Transverse colon (tissue), 4 donors: ENCODE measurements at regions not wholly inside any gene's neighbourhood (a gene's known extent, or its start where the extent isn't known, plus 50 kb on each side); places are given as distances from the start of the nearest gene placed in this dataset.

Source experiments
- DNase-seq: peaks from one replicate; pipeline ENCODE4 v3.0.0-alpha.2; 2019
- H3K27ac ChIP-seq, 4 donors: fragments of 200-600 bp; sonication (generic); 2 replicates each; pipeline ENCODE4 v1.5.1; 2016 to 2018; ENCODE audit warnings: inconsistent platforms in 4 of 4
- H3K27me3 ChIP-seq: fragments of 200-600 bp; sonication (generic); 2 replicates; pipeline ENCODE4 v1.5.1; 2017; ENCODE audit warnings: inconsistent platforms
- H3K36me3 ChIP-seq, 4 donors: fragments of 200-600 bp; sonication (generic); 2 replicates each; pipeline ENCODE4 v1.5.1; 2017 to 2019; ENCODE audit warnings: inconsistent platforms in 4 of 4
- H3K4me1 ChIP-seq, 4 donors: fragments of 200-600 bp; sonication (generic); 2 replicates each; pipeline ENCODE4 v1.5.1; 2017 to 2020; ENCODE audit warnings: inconsistent platforms in 4 of 4
- H3K4me3 ChIP-seq, 4 donors: fragments of 200-600 bp; sonication (generic); 1 replicate in 1 of 4; 2 replicates in 3 of 4; pipeline versions ENCODE4 v1.5.1 to v1.6.1; 2017 to 2019; ENCODE audit warnings: inconsistent platforms in 4 of 4
- H3K9me3 ChIP-seq, 2 donors: fragments of 200-600 bp; sonication (generic); 2 replicates each; pipeline ENCODE4 v1.5.1; 2017 to 2019; ENCODE audit warnings: inconsistent platforms in 2 of 2
- CTCF ChIP-seq, 5 experiments: fragments of 200-600 bp in 3 of 5; fragments of 450-650 bp in 2 of 5; sonication (generic) in 3 of 5; IDR thresholded peaks; 1 replicate in 2 of 5; 2 replicates in 3 of 5; pipeline ENCODE4 v1.5.1; 2016 to 2017; ENCODE audit warnings: antibody characterized with exemption in 5 of 5, inconsistent platforms in 3 of 5, mild to moderate bottlenecking in 2 of 5, moderate library complexity in 1 of 5
- EP300 ChIP-seq: sonication (generic); formaldehyde crosslinking; IDR thresholded peaks from one replicate; pipeline ENCODE4 v1.6.1; 2017; ENCODE audit warnings: antibody characterized with exemption, low read depth
- POLR2A ChIP-seq: fragments of 450-650 bp; IDR thresholded peaks from one replicate; pipeline ENCODE4 v1.6.1; 2016; ENCODE audit warnings: antibody characterized with exemption, mild to moderate bottlenecking, moderate library complexity
- POLR2AphosphoS5 ChIP-seq, 3 donors: sonication (generic); formaldehyde crosslinking; IDR thresholded peaks; one replicate each; pipeline ENCODE4 v1.6.1; 2016; ENCODE audit warnings: antibody characterized with exemption in 3 of 3
- WGBS, 2 donors: methylation state at CpG; one replicate each; pipeline ENCODE4 v1.1.5; 2018; ENCODE audit warnings: low coverage in 1 of 2; 5-methylcytosine and 5-hydroxymethylcytosine counted together
- in situ Hi-C, 4 donors: fragments of 200-750 bp; cut with MboI; loops; one replicate each; pipeline versions ENCODE4 v1.15.0 to v1.15.1; 2017; ENCODE audit warnings: low sequenced_read_pairs in 3 of 4, low pct_ligation_motif_present in 1 of 4, low pct_unique_long_range_greater_than_20kb in 1 of 4
- intact Hi-C: fragments of 100-400 bp; cut with DNase I; formaldehyde crosslinking; loops from one replicate; pipeline ENCODE4 v1.15.1; 2023; ENCODE audit warnings: low total_unique reads

GRCh38 chr14:56972948-56973347, 162.7 kb upstream of the OTX2 start:
- Histone ChIP-seq H3K27ac (no peak overlapping the region), H3K4me1 (no peaks in the 10 kb centered on the region), H3K36me3 (no peaks in the 10 kb centered on the region), H3K4me3 (no peak overlapping the region), H3K9me3 (no peaks in the 10 kb centered on the region), H3K27me3 (no peaks in the 10 kb centered on the region)
- intact Hi-C loops (no loop called here), in situ Hi-C loops (no loop called here)
- no peak for DNase-seq
- no peak for TF ChIP-seq CTCF (IDR thresholded peaks at IDR 0.05)
- no peak for TF ChIP-seq POLR2AphosphoS5 (IDR thresholded peaks at IDR 0.05)
- TF ChIP-seq EP300, result no peak
- no peak for TF ChIP-seq POLR2A

- Histone ChIP-seq H3K4me3 (no peak overlapping the region), H3K9me3 (no peaks in the 10 kb centered on the region), H3K4me1 (no peaks in the 10 kb centered on the region), H3K27me3 (no peaks in the 10 kb centered on the region), H3K36me3 (no peaks in the 10 kb centered on the region), H3K27ac (no peak overlapping the region)
- WGBS, 2 donors, result 69 to 71% methylated on average over 3 to 5 of the region's 5 CpGs
- intact Hi-C loops, result no loop called here
- in situ Hi-C loops, result no loop called here
- TF ChIP-seq CTCF (IDR thresholded peaks at IDR 0.05) (no peak), POLR2AphosphoS5 (IDR thresholded peaks at IDR 0.05) (no peak), EP300 (no peak), POLR2A (no peak)
- DNase-seq, result no peak
These were observed 154.6 kb upstream of the OTX2 start for GRCh38 chr14:56964895-56965294.

GRCh38 chr14:56963381-56963780, 153.1 kb upstream of the OTX2 start:
- no peaks in the 10 kb centered on the region for H3K36me3 ChIP-seq
- no peaks in the 10 kb centered on the region for H3K27me3 ChIP-seq
- in situ Hi-C loops, result no loop called here
- no peaks in the 10 kb centered on the region for H3K4me1 ChIP-seq
- intact Hi-C loops, result no loop called here
- no peak overlapping the region for H3K4me3 ChIP-seq
- no peak overlapping the region for H3K27ac ChIP-seq
- no peaks in the 10 kb centered on the region for H3K9me3 ChIP-seq
- 60 to 82% methylated on average over 3 to 6 of the region's 6 CpGs for WGBS, 2 donors
- TF ChIP-seq POLR2A, result no peak
- no peak for TF ChIP-seq EP300
- no peak for TF ChIP-seq POLR2AphosphoS5 (IDR thresholded peaks at IDR 0.05)
- TF ChIP-seq CTCF (IDR thresholded peaks at IDR 0.05), result no peak
- no peak for DNase-seq

GRCh38 chr14:56962444-56963080, 152.3 kb upstream of the OTX2 start:
- Histone ChIP-seq H3K27me3 (no peaks in the 10 kb centered on the region), H3K4me1 (no peaks in the 10 kb centered on the region), H3K4me3 (no peak overlapping the region), H3K27ac (no peak overlapping the region), H3K9me3 (no peaks in the 10 kb centered on the region), H3K36me3 (no peaks in the 10 kb centered on the region)
- TF ChIP-seq CTCF (IDR thresholded peaks at IDR 0.05) (no peak), POLR2A (no peak), EP300 (no peak), POLR2AphosphoS5 (IDR thresholded peaks at IDR 0.05) (no peak)
- no peak for DNase-seq
- intact Hi-C loops (no loop called here), in situ Hi-C loops (no loop called here)
- 85% methylated on average over 4 of the region's 4 CpGs for WGBS, 2 donors
